Inflammatory macrophage treated with lipopolysaccharide for 1 hour (primary cell): ENCODE measurements at regions not wholly inside any gene's neighbourhood (a gene's known extent, or its start where the extent isn't known, plus 50 kb on each side); places are given as distances from the start of the nearest gene placed in this dataset.
"Not testable (repeated sequence)": the region's sequence is repeated elsewhere in the genome, so short reads cannot be mapped to it uniquely, and the experiment has no call there.

Experiments
- DNase-seq, 2 donors: peaks; one replicate each; pipeline ENCODE4 v3.0.0-alpha.2; 2020 to 2022

DNA sequence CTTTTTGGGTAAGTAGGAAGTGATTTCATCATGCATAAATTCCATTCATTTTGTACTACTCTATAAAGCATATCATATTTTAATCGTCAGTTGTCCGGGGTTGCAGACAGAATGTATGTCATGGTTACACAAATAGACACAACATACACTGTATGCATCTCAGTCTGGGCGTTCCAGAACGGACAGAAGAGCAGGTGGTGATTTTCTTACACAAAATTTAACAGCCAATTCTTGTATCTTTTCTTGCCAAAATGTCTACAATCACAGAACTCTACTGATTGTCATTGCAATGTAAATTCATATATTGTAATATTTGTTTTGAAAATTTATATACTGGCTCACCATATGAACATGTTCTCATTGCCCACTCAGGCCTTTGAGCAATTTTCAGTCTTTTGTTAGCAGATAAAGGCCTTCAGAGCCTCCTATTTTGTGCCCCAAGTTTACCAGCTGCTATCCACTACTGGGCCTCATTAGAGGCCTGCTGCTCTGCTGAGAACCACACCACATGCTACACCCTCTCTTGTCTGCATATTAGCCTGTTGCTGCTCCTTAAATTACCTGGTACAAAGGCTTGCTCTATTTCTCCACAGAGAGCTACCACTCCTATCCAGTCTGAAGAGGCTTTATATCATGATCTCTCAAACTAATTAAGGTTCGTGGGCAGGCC is 61.5 kb downstream of the PRDM13 start:
- DNase-seq, result no peak

DNA sequence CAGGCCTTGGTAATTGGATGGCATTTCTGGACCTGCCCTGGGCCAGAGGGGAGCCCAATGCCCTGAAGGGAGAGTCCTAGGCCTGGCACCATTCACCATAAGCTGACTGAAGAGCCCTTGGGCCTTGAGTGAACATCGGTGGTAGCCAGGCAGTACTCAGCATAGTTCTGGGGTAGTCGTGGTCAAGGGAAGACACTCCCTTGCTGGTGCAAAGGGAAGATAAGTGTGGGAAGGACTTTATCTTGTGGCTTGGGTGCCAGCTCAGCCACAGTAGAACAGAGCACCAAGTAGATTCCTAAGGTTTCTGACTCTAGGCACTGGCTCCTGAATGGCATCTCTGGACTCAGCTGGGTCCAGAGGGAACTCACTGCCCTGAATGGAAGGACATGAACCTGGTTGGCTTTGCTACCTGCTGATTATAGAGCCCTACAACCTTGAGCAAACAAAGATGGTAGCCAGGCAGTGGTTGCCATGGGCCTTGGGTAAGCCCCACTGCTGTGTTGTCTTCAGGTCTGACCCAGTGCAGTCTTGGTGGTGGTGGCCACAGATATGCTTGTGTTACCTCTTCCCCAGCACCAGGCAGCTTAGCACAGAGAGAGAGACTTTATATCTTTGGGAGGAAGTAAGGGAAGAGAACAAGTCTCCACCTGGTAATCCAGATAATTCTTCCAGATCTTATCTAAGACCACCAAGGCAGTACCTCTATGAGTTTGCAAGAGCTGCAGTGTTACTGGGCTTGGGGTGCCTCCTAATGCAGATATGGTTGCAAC is 83.5 kb downstream of the PRDM13 start:
- no peak for DNase-seq

- DNase-seq, result not testable (repeated sequence)
These were observed 95.7 kb downstream of the PRDM13 start for GRCh38 chr6:99702287-99702686.

- no peak for DNase-seq
These were observed 102.4 kb downstream of the PRDM13 start for GRCh38 chr6:99709062-99709461.

- no peak for DNase-seq
These were observed 104.7 kb downstream of the PRDM13 start for GRCh38 chr6:99711302-99711701.

DNA sequence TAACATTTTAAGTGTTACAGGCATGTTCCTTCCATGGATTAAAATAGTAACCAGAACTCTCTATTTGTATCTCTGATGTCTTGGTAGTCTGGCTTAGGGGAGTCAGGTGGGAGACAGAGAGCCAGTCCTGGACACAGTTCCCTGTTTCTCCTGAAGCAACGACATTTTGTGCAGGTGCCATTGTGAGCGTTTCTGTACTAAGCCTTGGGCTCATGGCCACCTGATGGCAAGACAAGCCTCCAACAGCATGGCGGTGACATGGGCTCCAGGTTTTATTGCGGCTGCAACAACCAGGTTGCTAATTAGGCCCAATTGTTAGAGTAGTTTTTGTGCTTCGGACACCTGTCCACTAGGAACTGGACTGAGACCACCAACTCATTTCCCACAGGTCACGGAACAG is 105.3 kb downstream of the PRDM13 start:
- DNase-seq, result no peak

- DNase-seq, result no peak
These were observed 105.9 kb downstream of the PRDM13 start for GRCh38 chr6:99712519-99712918.

GRCh38 chr6:99722043-99722442 is 115.4 kb downstream of the PRDM13 start:
- DNase-seq, result not testable (repeated sequence)

DNA sequence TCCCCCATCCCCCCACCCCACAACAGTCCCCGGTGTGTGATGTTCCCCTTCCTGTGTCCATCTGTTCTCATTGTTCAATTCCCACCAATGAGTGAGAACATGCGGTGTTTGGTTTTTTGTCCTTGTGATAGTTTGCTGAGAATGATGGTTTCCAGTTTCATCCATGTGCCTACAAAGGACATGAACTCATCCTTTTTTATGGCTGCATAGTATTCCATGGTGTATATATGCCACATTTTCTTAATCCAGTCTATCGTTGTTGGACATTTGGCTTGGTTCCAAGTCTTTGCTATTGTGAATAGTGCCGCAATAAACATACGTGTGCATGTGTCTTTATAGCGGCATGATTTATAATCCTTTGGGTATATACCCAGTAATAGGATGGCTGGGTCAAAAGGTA is 123.6 kb downstream of the PRDM13 start:
- DNase-seq, result not testable (repeated sequence)

- DNase-seq, result no peak
These were observed 129.7 kb downstream of the PRDM13 start for GRCh38 chr6:99736302-99736701.

DNA sequence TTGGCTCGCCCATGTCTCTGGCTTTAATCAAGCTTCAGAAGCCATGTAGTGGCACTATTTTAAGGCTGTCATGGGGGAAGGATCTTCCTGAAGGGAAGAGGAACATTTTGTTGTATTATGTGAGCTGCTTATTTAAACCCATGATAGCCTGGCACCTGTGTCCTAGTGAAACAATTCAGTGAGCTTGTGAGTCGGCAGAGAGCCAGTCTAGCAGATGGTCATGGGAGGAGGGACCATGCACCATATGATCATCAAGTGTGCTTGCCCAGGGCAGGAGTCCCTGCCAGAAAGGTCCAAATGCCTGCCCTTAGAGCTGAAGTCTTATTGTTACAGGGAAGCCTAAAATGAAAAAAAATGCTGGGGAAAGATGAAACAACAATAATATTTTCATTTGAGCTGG is 132.9 kb downstream of the PRDM13 start:
- no peak for DNase-seq

GRCh38 chr6:99741092-99741491 is 134.5 kb downstream of the PRDM13 start:
- DNase-seq, result no peak

DNA sequence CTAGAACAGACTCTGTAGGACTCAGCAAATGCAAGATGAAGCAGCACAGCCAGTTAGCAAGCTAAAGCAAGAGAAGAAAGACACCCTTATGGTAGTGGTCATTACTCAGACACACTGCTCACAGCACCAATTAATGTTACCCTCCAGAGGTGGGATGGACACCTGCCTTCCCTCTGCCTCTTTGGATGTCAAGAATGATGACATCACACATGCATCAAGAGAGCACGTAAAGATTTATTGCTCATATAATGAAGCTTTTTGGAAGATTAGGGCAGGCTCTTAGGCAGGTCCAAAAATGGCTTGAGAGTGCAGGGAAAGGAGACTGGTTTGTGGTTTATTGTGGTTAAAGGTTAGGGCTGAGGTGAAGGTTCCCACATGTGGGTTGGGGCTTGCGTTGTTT is 137.0 kb downstream of the PRDM13 start:
- no peak for DNase-seq

- no peak for DNase-seq
These were observed 139.0 kb downstream of the PRDM13 start for GRCh38 chr6:99745651-99746050.

DNA sequence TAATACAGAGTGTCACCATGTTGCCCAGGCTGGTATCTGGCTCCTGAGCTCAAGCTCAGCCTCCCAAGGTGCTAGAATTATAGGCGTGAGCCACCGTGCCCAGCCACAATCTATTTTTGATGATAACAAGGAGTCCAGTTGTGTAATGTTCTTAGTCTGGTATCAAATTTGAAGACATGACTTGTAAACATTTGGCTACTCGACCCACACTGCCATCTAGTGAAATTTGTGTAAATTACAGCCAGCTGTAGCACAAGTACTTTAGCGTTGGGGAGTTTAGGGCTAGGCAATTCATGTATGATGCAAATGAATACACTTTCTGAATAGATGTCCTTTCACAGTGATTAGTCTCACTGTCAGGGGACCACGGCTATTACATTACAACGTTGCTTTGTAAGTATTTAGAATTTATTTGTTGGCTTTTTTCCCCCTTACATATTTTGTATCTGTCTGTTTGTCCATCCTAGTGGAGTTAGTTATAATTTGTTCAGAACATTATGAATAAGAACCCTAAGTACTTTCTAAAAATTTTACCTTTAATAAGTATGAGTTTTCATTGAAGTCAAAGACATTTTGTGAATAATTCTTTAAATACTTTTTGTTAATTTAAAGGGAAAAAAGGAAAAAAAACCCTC is 139.7 kb downstream of the PRDM13 start:
- peak; percentile 57 to 90 for DNase-seq

DNA sequence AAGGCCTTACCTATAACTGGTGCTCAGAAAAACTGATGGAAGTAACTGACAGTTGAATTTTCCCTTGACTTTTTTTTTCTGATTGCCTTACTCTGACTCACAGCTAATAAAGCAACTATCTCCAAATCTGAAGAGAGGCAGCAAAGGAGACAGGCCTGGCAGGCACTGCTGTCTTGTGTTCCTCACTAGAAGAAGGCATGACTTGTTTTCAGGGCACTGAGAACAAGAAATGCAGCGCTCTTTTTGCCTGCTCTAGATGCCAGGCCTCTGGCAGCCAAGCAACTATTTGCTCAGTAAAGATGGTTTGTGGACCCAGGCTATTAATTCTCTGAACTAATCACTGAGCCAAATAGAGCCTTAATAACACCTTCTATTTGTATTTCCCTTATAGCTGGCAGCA is 155.1 kb downstream of the PRDM13 start:
- DNase-seq, result no peak

GRCh38 chr6:99768166-99768565 is 161.5 kb downstream of the PRDM13 start:
- no peak for DNase-seq

DNA sequence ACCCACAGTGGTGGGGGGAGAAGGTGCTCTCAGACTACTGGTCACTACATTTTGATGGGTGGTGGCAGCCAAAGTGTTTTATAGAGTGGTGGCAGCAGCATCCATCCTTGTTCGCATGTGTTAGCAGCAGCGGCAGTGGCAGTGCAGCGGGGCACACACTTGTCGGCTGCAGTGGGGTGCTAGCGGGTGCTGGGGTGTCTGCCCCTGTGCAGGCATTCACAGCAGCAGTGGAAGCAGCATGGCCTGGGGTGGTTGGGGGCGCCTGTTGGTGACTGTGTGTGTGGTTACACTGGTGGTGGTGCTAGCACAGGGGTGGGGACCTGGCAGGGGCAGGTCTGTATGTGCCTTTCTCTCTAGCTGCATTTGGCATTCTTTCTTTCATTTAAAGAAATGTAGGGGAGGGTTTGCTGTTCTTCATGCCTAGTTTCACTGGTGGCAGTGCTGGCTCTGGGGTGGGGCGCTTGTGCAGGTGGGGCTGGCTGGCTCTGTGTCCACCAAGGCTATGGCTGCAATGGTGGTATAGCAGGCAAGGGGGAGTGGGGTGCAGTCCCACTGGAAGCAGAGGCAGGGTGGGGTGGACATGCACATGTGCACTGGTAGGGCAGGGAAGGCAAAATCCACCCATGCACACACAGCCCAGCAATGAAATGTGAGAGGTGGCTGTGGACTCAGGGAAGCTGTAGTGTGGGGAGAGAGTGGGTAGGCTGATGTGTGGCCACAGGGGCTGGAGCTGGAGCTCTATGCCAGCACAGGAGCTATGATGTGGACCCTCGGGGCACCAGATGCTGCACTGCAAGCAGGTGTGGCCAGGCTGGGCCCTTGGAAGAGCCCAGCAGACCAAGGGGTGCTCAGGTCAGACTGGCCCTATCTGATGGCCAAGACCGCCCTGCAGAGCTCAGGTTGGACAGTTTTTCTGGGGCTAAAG is 173.3 kb downstream of the PRDM13 start:
- DNase-seq, result no peak

DNA sequence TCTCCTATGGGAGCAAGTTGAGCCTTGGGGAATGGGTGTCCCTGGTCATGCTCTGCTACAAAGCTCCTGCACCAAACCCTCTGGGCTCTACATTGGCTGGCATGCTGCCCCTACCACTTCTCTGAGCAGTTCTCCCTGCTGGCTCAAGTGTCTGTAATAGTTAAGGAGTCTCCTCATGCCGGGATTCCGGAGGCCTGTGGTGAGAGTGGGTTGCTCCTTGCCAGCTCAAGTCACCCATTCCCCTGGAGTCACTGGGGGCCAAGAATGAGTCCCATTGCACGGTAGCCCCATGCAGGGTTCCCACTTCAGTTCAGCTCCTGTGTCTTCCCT is 173.9 kb downstream of the PRDM13 start:
- DNase-seq, result no peak

DNA sequence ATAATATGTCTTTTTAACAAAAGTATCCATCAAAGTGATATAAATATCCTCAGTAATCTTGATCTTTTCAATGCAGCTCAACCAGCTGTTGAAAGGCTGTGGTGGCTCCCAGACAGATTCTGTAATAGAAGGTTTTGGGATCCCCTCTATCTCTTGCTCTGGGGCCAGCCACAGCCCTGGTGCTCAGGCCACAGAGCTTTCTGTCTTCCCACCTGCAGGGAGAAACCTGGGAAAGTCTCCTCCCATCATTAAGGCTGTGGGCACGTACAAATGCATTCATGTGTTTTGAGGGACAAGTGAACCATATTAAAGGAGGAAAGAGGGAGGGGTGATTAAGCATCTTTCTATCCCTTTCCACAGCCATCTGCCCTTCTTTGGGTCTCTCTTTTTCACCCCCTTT is 183.1 kb downstream of the PRDM13 start:
- no peak for DNase-seq

GRCh38 chr6:99790679-99791078 is 184.0 kb downstream of the PRDM13 start:
- DNase-seq, result peak in 1 of 2 donors; percentile 6

- DNase-seq, result no peak
These were observed 192.2 kb downstream of the MCHR2 start for GRCh38 chr6:99801805-99802204.

GRCh38 chr6:99802396-99803031 is 191.5 kb downstream of the MCHR2 start:
- DNase-seq, result no peak
